ENCODE measurements at regions not wholly inside any gene's neighbourhood (a gene's known extent, or its start where the extent isn't known, plus 50 kb on each side); places are given as distances from the start of the nearest gene placed in this dataset.

GRCh38 chr6:48613231-48613949, 502.4 kb upstream of the PTCHD4 start:
- no peak overlapping the region for H3K4me3 ChIP-seq (ENCODE audit: low read depth, low read length)
- DNase-seq (ENCODE audit: low read depth), result no peak
- no peak for TF ChIP-seq POLR2A (IDR thresholded peaks at IDR 0.05; ENCODE audit: extremely low read depth, insufficient read length)
- TF ChIP-seq MYC (IDR thresholded peaks at IDR 0.05; ENCODE audit: low read depth, low read length), result no peak
- no peak for TF ChIP-seq MAX (IDR thresholded peaks at IDR 0.05; ENCODE audit: low read depth, low read length)
- no peak for TF ChIP-seq CTCF (IDR thresholded peaks at IDR 0.05; ENCODE audit: low read depth, low read length)

- H3K4me3 ChIP-seq (ENCODE audit: low read depth, low read length), result no peak overlapping the region
- DNase-seq (ENCODE audit: low read depth), result no peak
- no peak for TF ChIP-seq MYC (IDR thresholded peaks at IDR 0.05; ENCODE audit: low read depth, low read length)
- TF ChIP-seq POLR2A (IDR thresholded peaks at IDR 0.05; ENCODE audit: extremely low read depth, insufficient read length), result no peak
- TF ChIP-seq MAX (IDR thresholded peaks at IDR 0.05; ENCODE audit: low read depth, low read length), result no peak
- TF ChIP-seq CTCF (IDR thresholded peaks at IDR 0.05; ENCODE audit: low read depth, low read length), result no peak
Measured at GRCh38 chr6:48611332-48611731, 500.3 kb upstream of the PTCHD4 start.

- H3K4me3 ChIP-seq (ENCODE audit: low read depth, low read length), result no peak overlapping the region
- DNase-seq (ENCODE audit: low read depth), result no peak
- TF ChIP-seq MAX (IDR thresholded peaks at IDR 0.05; ENCODE audit: low read depth, low read length) (no peak), CTCF (IDR thresholded peaks at IDR 0.05; ENCODE audit: low read depth, low read length) (no peak), POLR2A (IDR thresholded peaks at IDR 0.05; ENCODE audit: extremely low read depth, insufficient read length) (no peak), MYC (IDR thresholded peaks at IDR 0.05; ENCODE audit: low read depth, low read length) (no peak)
Measured at GRCh38 chr6:48610846-48611245, 499.8 kb upstream of the PTCHD4 start.

GRCh38 chr6:48606618-48607017, 495.6 kb upstream of the PTCHD4 start:
- no peak for TF ChIP-seq CTCF (IDR thresholded peaks at IDR 0.05; ENCODE audit: low read depth, low read length)
- no peak for TF ChIP-seq MAX (IDR thresholded peaks at IDR 0.05; ENCODE audit: low read depth, low read length)
- TF ChIP-seq POLR2A (IDR thresholded peaks at IDR 0.05; ENCODE audit: extremely low read depth, insufficient read length), result no peak
- TF ChIP-seq MYC (IDR thresholded peaks at IDR 0.05; ENCODE audit: low read depth, low read length), result no peak
- no peak for DNase-seq (ENCODE audit: low read depth)
- no peak overlapping the region for H3K4me3 ChIP-seq (ENCODE audit: low read depth, low read length)

GRCh38 chr6:48597951-48598350, 487.0 kb upstream of the PTCHD4 start:
- TF ChIP-seq MAX (IDR thresholded peaks at IDR 0.05; ENCODE audit: low read depth, low read length) (no peak), CTCF (IDR thresholded peaks at IDR 0.05; ENCODE audit: low read depth, low read length) (no peak), MYC (IDR thresholded peaks at IDR 0.05; ENCODE audit: low read depth, low read length) (no peak), POLR2A (IDR thresholded peaks at IDR 0.05; ENCODE audit: extremely low read depth, insufficient read length) (no peak)
- no peak overlapping the region for H3K4me3 ChIP-seq (ENCODE audit: low read depth, low read length)
- DNase-seq (ENCODE audit: low read depth), result no peak

Measured in NB4 (cell line).